GM18907 (cell line): ENCODE measurements at regions not wholly inside any gene's neighbourhood (a gene's known extent, or its start where the extent isn't known, plus 50 kb on each side); places are given as distances from the start of the nearest gene placed in this dataset.
"Not testable (repeated sequence)": the region's sequence is repeated elsewhere in the genome, so short reads cannot be mapped to it uniquely, and the experiment has no call there.

Experiments used
- ATAC-seq: cut with Tn5 transposase; IDR thresholded peaks from one replicate; pipeline ENCODE4 v1.9.1; 2021; ENCODE audit warnings: mild to moderate bottlenecking, moderate library complexity; ENCODE audit not compliant: unreplicated experiment

DNA sequence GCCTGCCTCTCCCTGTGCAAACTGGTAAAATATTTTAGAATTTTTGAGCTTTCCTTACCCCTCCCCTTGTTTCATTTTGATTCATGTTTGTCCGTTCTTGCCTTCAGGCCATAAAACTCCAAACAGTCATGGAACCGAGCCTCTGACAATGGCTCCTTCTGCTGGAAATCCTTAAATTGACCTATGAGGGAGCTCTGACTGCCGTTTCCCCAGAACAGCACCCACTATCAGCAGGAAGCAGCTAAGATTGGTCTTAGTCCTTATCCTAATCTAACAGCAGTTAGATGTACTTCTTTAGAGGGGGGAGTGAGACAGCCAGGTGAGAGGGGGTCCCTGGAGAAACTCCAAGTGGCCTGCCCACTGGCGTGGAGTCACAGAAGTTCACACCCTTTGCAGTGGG, 106.7 kb downstream of the FAM174A start:
- no peak for ATAC-seq

DNA sequence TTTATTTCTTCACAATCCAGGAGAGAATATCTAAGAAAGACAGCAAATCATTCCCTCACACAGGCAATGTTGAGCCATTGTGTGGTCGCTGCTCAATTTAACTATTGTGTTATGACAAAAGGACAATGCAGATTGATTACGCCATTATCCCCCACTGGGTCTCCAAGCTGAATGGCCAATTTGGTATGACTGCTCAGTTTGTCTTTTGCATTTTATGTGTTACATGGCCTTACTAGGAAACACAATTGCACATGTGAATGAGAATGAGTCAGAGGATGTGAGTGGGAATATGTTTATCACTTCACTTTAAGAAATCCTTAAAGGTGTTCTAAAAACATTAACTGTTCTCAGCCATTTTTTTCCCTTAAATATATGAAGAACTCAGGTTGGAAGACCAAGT, 108.3 kb downstream of the FAM174A start:
- ATAC-seq: no peak

DNA sequence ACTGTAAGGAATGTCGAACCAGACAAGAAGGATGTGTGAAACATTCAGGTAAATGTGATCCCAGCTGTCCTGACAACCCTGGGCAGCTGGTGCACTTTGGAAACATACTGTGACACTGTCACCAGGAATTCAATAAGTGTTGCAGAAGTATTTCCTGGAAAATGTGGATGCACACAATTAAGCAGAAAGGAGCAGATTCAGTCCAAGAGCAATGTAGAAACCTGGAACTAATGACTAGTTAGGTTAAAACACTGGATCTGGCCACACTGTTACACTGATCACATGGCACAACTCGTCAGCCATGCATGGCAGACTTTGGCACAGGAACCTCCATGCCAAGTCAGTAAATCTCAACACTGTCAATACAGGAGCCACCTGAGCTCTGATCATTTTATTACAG, 109.0 kb downstream of the FAM174A start:
- ATAC-seq: no peak

DNA sequence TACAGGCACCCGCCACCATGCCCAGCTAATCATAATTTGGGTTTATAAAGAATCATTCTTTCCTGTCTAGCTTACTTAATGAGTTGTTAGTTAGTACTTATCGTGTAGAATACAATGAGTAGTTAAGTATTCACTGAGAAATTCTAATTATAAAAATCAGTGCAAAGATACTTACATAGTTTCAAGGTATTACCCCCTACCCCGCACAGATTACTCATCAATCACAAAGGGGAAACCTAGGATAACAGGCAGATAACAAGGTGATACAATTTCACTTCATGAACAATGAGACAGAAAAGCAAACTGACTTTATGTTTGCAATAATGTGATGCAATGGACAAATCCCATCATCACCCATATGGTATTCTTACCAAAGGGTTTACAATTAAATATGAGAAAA, 109.6 kb downstream of the FAM174A start:
- ATAC-seq: no peak

DNA sequence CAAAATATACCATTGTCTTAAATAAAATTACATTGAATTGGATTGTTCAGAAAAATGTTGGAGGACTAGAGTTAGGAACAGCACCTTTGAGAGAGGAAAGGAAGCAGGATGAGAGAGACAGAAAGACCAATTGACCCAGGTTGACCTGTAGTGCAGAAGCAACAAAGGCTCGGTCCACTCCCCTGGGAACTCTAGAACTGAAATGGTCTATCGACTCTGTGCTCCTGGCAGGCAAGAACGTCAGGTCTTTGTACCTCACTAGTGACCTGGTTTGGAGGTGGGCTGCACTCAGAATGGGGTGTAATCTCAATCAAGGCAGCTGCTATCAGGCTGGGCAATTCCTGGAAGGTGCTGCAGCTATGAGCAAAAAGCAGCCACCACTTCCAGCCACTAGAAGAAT, 110.8 kb downstream of the FAM174A start:
- no peak for ATAC-seq

DNA sequence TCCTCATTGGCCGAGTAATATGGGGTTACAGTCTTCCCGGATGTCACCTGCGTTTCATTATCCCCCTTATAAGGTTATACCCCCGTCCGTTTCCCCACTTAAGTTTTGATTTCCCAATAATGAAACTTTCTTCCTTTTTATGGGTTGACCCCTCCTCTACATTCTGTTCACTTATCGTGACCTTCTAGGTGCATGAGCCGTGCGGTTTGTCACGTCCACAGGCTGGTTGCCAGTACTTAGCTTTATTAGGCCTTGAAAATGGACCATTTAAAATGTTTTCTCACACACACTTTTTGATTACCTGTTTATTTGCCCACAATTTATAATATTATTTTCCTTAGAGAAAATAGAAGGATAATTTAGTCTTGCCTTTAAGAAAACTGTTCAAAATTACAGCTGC, 111.5 kb downstream of the FAM174A start:
- no peak for ATAC-seq

DNA sequence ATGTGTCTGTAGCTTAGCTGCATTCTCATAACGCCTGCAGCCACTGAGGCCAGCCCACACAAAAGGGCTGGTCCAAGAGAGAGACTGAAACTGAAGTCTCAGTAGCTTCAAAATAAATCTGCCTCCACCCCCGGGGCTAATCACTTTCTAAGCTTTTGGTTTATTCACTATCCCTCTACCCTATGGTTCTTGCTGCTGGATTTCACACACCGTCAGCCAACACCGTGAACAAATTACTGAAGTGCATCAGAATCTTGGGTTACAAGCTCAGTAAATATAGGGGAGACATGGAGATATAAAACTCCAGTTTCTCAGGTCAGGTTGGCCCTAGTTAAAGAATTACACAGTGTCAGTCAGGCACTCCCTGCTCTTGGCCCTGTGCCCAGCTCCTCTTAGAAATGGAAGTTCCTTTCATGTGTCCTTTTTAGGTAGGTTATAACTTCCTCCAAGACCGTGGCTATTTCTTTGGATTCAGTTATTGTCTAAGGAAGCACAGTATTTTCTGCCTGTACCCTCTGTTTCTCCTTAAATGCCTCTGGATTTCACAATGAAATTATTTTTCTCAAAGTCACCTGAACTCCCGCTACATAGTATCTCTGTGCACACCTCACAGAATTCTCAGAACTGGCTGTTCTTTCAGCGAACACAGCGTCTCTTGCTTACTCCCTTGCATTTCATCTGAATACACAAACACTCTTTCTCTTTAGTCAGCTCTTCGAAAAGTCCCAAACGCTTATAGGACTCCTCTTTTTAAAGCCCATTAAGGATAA, 112.5 kb downstream of the FAM174A start:
- ATAC-seq: peak; percentile 81

DNA sequence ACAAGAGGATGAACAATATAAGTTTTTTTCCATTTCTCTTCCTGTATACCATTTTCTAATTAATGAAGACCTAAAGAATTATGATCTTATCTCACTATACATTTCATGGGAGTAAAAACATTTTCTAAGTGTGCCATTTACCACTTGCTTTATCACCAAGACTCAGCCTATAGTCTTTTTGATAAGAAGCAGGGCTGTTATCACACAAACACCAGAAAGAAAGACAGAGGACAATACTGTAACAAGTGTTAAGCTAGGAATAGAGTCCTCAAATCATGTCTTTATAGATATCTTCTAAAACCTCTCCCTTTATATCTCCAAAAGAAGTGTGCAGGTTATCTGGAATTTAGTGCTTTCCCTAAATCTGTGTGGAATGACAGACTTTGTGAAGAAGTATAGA, 119.7 kb downstream of the FAM174A start:
- no peak for ATAC-seq

DNA sequence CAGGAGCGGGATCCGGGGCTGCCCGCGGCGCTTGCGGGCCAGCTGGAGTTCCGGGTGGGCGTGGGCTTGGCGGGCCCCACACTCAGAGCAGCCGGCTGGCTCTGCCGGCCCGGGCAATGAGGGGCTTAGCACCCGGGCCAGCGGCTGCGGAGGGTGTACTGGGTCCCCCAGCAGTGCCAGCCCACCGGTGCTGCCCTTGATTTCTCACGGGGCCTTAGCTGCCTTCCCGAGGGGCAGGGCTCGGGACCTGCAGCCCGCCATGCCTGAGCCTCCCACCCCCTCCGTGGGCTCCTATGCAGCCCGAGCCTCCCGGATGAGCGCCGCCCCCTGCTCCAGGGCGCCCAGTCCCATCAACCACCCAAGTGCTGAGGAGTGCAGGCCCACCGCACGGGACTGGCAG, 121.6 kb downstream of the FAM174A start:
- ATAC-seq: not testable (repeated sequence)

DNA sequence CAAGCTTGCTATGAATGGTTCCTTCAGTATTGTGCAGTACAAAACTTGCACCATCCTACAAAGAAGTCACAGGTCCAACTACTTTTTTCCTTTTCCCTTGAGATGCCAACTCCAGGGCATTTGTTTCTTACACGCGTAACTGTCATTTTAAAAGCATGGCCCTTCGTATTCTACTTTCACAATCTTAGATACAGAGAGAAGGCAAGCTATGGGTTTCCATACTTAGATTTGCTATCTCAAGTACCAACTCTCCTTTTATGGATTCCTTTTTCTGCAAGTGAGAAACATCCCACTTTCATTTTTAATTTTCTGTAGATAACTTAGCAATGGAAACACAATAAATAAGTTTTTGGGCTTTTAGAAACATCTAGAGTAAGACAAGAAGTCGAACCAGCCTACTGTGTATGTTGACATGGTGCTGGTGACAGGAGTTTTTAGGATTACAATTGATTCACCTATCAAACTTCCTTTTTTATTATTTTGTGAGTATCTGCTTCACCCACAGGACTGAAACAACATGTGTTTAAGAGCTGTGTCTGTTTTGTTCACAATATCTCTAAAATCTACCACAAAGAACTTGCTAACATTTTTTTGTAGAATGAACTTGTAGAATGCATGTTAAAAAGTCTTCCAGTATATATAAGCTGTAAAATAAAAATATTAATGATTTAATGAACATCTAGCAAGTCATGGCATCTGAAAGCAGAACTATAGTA, 124.1 kb downstream of the FAM174A start:
- no peak for ATAC-seq

DNA sequence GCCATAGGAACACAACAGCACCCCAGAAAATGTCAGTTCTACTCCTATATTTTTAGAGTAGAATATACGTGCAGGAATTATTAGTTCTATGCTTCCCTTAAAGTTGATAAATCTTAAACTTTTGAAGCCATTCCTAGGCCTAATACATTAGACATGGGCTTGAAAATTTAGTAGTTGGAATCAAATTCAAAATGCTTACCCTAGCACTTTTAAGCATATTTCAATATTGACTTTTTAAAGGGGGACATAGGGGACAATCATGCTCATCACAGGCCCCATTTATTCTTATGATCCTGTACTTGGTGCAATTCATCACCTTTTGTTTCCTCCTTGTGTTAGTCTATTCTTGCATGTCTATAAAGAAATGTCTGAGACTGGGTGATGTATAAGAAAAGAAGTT, 129.0 kb downstream of the FAM174A start:
- ATAC-seq: no peak

DNA sequence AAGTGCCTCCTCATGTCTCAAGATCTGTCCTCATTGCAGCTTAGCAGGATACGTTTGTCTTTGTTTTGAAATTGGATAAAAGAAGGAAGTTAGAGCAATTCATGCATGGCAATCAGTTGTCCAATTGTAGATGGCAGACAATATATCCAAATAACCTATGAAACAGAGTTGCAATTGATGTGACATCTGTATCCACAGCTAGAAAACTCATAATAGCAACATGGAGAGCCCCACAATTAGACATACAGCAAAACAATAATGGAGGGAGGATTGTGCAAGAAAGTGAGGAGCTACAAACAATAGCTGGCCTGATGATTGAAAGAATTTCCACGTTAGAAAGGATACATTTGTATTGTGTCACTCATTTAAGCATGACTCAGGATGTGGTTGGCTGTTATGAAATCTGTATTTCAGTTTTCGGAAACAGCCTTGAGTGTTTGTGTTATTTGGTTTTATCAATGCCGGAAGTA, 132.0 kb downstream of the FAM174A start:
- peak; percentile 70 for ATAC-seq

DNA sequence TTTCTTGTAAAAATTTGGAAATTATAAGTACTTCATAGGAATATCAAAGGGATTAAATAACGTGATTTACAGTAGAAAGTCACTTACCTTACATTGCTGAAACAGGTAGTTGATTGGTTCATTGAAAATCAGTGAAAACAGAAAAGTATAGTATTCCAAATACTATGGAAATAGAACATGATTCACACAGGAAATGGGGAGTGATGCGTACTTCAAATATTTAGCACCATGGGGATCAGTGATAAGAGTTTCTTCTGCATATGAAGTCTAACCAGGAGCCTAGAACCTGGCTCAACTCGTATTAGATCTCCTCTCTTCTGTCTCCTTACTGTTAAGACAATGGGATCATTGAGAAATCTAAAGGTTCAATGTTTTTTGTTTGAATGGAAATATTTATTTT, 133.3 kb downstream of the FAM174A start:
- ATAC-seq: no peak

DNA sequence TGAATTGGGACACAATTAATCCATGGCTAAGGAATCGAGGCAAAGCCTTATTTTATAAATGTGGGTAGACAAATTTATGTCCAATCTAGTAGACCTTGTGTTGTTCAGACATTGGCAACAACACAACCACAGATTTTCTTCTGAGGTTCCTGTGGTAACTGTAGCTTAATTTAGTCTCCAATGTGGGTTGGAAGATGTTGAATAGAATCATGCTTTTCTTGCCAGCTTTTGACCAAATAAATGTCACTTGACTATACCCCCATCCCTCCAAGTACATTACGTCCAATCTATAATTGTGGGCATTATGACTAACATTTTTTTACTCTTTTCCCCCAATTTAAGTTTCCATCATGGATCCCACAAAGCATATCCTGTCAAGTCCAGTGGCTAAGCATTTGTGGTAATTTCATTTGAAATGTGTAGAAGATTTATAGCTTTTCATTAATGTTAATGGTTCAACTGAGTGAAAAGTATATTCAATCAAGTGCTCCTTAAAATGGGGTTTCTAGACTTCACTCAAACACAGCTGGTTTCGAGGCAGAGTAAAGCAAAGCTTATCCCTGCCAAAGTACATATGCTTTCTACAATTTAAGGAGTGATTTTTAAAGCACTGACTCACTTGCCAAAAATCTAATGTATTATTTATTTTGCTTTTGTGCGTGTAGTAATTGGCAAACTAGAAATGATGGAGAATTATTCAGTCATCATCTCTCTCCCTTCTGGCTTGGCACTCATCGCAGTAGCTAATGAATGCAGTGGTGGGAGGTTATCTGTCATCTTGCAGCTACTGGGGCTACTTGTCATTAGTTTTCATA, 141.8 kb downstream of the FAM174A start:
- ATAC-seq: no peak

DNA sequence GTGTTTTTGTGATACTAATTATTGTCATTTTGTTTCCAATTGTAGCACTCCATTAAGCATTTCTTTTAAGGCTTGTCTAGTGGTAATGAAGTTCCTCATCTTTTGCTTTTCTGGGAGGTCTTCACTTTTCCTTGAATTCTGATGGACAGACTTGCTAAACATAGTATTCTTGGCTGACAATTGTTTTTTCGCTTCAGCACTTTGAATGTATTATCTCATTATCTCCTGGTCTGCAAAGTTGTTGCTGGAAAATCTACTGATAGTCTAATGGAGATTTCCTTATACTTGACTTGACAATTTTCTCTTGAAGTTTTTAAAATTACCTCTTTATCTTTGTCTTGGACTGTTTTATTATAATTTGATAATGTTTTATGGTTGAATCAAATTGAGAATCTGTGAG, 147.5 kb downstream of the FAM174A start:
- ATAC-seq: no peak

DNA sequence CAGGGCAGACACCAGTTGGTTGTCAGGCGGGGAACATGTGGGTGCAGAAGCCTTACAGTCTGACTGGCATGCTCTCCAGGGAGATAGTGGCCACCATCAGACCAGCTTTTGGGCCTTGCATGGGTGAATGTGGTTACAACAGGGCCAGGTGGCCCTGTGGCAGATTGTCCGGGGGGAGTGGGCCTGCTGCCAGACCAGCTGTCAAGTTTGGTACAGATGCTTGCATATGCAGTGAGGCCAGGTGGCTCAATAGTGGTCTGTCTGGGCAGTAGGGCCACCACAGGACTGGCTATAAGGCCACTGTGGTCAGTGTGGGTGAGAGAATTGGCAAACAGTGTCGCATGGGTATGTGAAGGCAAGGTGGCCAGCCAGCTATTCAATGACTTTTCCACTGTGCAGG, 148.7 kb downstream of the FAM174A start:
- ATAC-seq: no peak

DNA sequence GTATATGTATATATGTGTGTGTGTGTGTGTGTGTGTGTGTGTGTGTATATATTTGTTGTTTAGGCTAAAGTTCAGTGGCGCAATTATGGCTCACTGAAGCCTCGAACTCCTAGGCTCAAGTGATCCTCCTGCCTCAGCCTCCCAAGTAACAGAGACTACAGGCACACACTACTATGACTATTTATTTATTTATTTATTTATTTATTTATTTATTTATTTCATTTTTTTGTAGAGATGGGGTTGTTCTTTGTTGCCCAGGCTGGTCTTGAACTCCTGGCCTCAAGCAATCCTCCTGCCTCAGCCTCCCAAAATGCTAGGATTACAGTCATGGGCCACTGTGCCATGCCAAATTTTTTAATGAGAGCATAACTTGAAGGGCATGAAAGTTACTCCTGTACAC, 149.9 kb downstream of the FAM174A start:
- ATAC-seq: not testable (repeated sequence)

DNA sequence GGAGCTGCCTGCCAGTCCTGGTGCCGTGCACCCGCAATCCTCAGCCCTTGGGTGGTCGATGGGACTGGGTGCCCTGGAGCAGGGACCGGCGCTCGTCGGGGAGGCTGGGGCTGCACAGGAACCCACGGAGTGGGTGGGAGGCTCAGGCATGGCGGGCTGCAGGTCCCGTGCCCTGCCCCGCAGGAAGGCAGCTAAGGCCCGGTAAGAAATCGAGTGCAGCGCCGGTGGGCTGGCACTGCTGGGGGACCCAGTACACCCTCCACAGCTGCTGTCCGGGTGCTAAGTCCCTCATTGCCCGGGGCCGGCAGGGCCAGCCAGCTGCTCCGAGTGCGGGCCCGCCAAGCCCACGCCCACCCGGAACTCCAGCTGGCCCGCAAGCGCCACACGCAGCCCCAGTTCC, 153.7 kb downstream of the FAM174A start:
- not testable (repeated sequence) for ATAC-seq

DNA sequence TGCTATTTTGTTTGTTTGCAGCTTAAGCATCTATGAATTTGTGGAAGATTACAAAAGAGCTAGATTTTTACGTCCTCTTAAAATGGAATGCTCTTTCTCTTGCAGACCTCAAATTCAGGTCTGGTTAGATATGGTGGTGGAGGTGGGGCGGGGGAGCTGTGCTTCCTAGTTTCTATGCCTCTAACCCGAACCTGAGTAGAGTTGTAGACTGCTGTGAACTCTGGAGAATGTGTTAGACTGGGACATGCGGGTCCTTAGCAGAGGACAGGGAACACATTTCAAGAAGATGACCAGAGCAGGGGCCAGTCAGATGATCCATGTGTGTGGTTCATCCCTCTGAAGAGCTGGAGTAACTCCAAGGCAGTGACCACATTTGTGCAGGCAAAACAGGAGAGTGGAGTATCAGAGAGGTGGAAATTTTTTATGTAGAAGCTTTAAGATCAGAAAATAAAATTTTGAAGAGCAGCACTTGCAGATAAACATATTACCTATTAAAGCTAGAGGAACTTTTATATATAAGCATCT, 154.9 kb downstream of the FAM174A start:
- ATAC-seq: no peak

DNA sequence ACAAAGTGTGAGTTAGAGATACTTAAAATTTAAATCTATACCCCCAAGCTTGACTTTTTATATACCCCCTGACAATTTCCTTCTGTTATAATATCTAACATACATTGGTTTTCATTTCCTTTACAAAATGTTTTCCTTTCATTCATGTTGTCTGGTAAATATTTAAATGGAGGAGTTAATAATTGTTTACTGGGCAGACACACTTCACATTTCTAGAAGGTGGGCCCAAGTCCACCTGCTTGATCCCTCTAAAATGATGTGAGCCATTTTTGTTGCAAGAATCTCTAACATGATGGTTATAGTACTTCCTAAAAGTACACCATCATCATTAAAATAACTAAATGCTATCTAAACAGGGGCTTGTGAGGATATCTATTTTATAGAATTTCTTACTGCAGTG, 155.9 kb downstream of the FAM174A start:
- no peak for ATAC-seq

DNA sequence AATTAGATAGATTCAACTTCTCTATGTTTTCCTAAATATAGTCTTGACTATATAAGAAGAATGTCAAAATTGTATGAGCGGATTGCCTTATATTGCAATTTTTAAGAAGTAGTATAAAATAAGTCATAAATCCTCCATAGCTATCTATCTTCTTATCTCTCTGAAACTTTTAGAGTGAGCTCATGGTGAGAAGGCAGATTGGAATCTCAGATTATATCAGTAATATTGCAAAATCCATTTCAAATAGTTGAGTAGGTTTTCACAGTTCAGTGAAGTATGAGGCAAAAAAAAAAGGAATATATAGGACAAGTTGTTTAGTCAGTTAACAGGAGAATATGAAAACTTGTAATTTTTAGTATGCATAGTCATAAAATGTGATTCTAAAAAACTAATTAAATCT, 156.4 kb downstream of the FAM174A start:
- ATAC-seq: no peak
